ENCODE measurements at regions not wholly inside any gene's neighbourhood (a gene's known extent, or its start where the extent isn't known, plus 50 kb on each side); places are given as distances from the start of the nearest gene placed in this dataset.

DNA sequence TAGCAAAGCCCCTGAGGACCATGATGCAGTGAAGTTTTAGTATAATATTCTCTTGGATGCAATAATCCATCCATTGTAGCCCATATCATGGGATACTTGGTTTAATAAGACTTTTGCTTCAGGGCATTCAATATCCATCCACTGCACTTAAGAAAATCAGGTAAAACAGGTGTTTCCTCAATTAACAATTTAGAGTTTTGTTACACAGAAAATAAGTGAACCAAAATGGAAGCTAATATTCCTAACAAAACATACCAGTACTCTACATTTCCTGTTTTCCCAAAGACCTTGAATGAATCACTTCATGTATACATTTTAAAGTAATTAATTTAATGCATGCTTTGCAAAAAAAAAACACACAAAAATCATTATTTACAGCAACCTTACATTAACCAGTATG, 305.6 kb downstream of the NR2F1-AS1 start:
- DNase-seq (ENCODE audit: low spot score) = no peak

DNA sequence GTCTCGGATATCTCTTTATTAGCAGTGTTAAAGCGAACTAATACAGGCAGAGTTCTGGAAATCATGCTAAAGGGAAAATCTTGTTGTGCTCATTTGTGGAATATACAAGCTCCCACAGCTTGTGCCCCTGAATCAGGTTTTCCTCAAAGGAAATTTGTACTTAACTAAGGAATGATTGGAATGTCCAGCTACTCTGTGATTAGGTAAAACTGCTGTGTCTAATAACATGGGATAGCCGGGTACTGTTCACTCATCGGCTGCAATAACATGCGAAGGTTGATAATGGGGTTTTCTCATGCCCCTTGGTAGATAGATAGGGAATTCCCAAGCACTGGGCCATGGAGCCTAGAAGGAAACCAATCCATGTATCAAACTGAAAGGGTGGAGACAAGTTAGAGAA, 306.7 kb downstream of the NR2F1-AS1 start:
- DNase-seq (ENCODE audit: low spot score) = no peak

DNA sequence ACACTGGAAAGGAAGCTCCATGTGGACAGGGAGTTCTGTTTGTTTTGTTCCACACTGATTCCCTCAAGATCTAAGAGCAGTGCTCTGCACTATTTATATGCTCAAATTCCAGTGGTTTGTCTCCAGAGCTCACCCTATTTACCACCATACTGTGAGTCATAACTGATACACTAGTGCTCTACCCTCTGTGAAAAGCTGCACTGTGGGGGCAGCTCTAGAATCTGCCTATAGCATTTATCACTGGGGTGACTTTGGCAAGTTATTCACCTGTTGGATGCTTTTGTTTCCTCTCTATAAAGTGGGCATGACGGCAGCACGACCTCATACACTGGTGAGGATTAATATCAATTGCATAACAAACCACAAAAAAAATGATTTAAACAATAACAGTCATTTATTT, 307.8 kb downstream of the NR2F1-AS1 start:
- no peak for DNase-seq (ENCODE audit: low spot score)

DNA sequence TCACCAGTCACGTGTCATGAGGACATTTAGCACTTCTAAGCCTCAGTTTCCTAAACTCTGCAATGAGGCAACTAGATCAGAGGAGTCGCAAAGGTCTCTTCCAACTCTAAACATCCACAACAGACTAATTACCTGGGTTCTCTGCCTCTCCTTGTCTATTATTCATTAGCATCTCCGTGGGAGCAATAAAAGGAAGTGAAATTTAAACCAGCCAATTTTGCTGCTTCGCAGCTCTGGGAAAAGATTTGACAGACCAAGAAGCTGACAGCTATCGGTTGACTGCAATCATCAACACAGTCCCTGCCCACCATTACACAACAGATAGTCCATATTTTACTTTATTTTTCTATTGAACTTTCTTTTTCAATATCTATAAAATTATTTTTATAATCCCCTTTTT, 308.9 kb downstream of the NR2F1-AS1 start:
- no peak for DNase-seq (ENCODE audit: low spot score)

DNA sequence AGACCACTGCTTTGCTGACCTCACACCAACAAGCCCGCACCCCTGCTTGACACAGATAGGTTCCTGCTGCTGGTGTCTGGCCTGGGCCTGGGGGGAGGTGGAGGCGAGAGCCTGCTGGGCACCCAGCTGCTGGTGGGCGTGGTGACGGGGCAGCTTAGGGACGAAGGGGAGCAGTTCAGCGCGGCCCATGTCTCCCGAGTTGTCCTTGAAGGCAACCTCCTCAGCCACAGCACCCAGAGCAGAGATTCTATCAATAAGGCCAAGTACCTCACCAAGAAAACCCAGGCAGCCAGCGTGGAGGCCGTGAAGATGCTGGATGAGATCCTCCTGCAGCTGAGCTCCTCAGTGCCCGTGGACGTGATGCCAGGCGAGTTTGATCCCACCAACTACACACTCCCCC, 313.3 kb downstream of the NR2F1-AS1 start:
- no peak for DNase-seq (ENCODE audit: low spot score)

DNA sequence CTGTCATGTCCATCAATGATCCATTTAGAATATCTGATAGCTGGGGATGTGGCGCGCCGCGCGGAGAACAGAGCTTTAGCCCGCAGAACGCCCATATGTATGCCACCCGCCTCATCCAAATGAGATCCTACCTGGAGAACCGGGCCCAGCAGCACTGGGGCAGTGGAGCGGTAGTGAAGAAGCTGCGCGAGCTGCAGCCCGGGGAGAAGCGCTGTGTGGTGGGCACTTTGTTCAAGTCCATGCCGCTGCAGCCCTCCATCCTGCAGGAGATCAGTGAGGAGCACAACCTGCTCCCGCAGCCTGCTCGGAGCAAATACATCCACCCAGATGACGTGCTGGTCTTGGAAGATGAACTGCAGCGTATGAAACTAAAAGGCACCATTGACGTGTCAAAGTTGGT, 313.7 kb downstream of the NR2F1-AS1 start:
- no peak for DNase-seq (ENCODE audit: low spot score)

DNA sequence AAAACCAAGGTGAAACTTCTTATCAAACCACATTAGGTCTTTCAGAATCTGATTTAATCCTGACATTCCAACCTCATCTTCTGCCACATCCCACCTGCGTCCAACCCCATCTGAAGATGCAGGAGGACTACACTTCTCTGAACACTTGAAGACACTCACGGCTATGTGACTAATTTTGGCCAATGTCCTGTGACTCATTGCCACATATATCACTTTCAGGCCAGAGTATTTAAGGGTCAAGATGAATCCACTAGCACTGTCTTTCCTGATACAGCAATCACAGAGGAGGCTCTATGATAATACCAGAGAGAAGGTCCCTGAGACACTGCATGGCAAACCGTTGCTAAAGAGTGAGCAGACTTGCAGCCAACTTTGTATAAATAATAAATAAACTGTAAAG, 323.4 kb downstream of the NR2F1-AS1 start:
- DNase-seq (ENCODE audit: low spot score) = no peak

DNA sequence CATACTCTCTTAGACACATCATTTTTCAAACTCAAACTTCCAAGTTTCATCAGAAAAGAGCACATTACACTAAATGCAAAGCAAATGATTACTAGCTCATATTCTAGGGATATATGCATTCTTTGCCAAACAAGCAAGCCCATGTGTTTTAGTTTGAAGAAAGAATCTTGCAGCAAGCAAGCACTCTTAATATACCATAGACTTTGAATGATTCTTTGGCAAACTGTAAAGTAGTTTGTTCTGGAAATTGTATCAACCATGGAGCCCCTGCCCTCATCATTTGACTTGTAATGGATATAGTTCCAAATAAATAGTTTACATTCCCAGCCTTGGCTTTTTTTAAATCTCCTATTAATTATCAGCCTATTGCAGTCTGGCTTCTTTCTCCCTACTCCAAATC, 325.2 kb downstream of the NR2F1-AS1 start:
- no peak for DNase-seq (ENCODE audit: low spot score)

DNA sequence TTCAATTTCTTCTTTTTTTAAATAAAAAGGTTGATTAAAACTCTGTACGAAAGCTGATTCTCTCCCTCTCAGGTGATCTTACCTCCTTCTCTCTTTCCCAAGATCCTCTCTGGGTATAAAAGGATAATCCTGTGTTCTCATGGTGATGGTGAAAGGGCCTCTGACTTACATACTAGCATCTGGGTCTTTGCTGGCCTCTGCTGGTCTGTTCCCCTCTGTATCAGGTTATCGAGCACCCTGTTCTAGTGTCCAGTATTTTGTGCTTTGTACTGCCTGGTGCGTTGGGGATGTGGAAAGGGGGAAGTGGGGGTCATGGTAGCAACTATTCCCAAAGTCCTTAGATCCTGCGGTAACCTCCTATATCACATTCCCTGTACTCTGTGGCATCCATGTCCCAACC, 328.9 kb downstream of the NR2F1-AS1 start:
- DNase-seq (ENCODE audit: low spot score) = peak; percentile 49

DNA sequence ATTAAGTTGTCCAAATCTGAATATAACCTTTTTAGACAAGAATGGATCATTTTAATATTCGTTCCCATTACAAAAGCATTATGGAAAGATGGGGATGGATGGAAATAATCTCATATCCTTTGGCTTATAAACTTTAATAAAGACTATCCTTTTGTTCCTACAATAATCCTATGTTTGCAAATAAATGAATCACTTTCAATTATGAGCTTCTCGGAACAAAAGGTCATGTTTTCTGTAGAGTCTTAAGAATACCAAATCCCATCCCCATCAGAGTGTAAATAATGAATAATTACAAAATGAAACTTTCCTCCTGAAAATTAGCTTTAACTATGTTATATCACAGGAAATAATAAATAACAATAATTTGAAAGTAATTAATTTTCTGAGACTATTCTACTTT, 329.7 kb downstream of the NR2F1-AS1 start:
- DNase-seq (ENCODE audit: low spot score) = no peak

DNA sequence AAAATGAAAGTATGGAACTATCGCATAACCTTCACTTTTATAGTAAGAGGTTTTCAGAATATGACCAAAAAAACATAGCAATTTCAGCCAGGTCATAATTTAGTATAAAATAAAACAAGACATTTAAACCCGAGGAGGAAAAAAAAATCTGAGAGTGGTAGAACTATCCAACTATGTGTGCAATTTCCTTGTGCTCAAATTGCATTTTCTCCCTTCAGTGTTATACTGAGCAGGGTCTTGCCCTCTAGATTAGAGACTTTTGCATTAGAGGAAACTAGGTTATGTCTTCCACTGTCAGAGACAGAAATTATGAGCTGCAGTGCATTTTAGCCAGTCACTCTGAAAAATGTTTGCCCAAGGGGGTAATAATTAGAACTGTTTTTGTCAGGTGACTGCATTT, 330.6 kb downstream of the NR2F1-AS1 start:
- DNase-seq (ENCODE audit: low spot score) = no peak

DNA sequence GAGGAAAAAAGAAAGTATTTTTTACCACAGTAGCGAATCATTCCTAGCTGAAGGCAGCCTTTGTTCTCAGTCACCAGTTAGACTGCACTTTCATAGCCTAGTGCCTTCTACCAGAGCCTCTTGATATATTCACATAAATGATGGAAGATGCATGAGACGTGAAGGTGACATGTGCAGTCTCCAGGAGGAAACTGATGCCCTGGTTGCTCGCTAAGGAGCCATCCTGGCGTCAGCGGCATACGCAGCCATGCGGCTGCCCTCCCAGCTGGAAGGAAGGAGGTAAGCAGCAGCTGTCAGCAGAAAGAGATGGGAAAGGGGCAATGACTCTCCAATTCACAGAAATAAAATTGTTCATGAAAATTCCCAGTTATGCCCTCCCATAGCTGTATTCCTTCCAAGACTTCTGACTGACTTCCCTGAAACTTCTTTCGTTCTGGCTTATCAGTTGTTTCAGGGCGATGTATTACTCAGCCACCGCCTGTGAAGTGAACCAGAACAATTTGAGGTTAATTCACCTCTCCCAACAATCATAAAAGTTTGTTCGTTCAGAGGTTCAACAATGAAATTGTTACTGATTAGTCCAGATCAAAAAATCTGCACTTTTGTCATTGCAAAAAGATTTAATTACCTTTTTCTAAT, 331.2 kb downstream of the NR2F1-AS1 start:
- DNase-seq (ENCODE audit: low spot score) = no peak

DNA sequence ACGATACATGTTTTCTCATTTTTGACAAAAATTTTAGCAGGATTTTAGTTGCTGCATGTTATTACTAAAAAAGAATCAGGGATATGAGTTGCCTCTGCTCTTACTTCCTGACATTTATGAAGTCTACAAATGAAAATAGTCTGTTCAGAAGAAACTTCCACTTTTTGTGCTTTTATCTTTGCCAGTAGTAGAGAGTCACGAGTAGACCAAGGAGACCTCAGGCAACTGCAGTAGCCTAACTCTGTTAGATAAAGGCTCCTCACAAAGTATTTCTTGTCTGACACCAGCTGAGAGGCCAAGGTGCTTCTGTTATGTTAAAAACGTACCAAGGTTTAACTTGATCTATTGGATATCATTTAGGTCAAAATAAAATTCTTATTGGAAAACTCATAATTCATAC, 333.9 kb downstream of the NR2F1-AS1 start:
- DNase-seq (ENCODE audit: low spot score) = no peak

DNA sequence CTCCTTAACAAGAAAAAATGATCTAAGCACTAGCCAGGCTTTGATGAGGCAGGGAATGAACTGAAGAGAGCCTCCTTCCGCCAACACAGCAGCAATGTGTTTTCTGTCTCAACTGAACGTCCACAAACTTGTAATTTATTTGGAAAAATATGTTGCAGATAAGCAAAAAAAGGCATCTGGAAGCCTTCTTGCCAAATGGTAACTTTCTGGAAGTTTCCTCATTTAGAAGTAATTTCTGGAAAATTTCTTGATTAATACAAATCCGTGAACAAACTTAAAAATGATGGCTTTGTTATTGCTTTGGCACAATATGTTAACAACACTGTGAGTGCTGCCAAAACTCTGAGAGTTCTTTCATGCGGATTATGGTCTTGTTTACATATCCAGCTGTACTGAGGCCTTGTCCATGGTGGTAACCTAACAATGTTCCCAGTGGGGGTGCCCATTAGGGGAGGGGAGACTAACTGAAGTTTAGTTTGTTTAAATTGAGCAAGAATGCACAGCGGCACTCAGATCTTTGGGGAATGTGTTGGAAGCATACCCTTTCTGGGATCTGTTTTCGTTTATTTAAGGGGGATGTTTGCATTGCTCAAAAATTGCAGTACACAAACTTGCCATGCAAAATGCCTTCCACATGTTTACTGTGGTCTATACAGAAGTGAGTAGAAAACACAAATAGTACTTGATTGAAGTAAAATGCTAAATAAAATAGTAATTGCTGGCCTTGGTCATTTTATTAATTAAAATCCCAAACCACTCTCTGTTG, 334.7 kb downstream of the NR2F1-AS1 start:
- DNase-seq (ENCODE audit: low spot score) = peak; percentile 59

DNA sequence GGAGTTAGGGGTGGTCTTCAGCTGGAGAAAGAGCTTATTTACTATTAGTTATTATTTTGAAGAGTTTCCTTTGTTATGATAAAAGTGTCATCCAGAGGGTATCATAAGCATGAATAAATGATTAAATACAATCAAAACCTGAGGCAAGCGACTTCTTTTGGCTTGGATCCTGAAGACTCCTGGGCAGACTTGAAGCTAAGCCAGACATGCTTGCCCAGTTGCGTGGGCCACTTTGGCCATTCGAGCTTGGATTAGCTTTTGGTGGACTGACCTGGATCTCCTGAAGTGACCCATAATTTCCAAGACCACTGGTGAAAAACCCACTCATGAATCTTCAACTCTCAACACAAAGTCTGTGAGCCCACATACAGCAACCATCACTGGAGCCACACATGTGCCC, 335.8 kb downstream of the NR2F1-AS1 start:
- DNase-seq (ENCODE audit: low spot score) = no peak

DNA sequence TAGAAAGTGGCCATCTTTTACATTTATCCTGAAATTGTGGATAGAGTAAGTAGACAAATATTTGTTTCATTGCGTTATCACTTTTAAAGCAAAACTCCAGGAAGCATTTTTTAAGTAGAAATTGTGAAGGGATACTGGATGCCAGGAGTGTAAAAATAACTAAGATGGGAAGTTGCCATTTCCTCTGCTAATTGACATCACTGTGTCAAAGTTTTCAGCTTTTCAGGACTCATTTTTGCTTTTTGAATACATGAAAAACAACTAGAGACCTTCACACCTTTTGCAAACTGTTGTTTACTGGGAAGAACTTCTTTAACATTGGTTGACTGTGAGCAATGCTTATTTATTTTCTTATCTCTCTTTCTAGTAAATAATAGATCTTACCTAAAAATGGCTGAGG, 337.5 kb downstream of the NR2F1-AS1 start:
- no peak for DNase-seq (ENCODE audit: low spot score)

DNA sequence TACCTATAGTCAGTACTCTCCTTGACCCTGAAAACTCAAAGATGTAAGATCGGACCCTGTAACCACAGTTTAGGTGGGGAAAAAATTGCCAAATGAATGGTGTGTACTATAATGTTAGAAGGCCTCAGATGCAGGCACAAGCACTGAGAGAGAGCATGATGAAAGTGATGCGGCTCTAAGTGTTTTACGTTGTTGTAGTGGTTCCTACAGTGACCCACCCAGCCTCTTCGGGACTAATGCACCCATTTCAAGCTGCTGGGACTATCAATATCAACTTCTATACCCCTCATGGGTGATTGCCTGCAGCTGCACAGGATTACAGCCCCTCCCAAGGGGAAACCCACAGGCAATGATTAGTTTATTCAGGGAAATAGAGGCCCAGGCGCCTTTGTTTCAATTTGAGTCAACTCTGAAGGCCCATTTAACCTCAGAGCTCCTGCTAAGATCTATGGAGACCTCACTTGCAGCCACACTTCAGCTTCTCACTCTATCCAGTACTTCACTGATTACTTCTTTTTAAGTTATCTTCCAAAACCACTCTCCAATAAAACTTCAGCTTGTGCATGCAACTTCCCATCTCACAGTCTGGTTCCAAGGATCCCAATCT, 340.7 kb downstream of the NR2F1-AS1 start:
- DNase-seq (ENCODE audit: low spot score) = no peak

DNA sequence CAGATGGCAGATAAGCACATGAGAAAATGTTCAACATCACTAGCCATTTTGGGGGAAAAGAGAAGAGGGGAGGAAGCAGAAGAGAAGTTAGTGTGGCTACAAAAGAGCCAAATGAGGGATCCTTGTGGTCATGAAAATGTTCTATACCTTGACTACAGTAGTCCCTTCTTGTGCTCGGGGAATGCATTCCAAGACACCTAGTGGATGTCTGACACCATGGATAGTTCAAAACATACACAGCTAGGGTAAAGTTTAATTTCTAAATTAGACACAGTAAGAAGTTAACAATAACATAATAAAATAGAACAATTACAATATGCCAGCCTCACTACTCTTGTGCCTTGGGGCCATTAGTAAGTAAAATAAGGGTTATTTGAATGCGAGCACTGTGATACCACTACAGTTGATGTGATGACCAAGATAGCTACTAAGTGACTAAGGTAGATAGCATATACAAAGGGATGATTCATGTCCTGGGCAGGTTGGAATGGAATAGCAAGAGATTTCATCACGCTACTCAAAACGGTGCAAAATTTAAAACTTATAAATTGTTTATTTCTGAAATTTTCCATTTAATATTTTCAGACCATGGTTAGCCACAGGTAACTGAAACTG, 344.1 kb downstream of the NR2F1-AS1 start:
- no peak for DNase-seq (ENCODE audit: low spot score)

DNA sequence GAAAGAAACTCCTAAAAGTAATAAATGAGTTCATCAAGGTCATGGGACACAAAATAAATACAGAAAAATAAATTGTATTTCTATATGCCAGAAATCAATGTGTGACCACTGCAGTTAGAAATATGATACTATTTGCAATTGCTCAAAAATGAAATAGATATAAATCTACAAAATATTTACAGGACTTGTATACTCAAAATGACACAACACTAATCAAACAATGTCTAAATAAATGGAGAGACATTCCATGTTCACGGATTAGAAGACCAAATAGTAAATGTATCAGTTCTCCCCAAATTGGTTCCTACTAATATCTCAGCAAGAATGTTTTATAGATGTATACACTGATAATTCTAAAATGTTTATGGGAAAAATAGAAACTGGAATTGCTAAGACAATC, 345.3 kb downstream of the NR2F1-AS1 start:
- DNase-seq (ENCODE audit: low spot score) = no peak

DNA sequence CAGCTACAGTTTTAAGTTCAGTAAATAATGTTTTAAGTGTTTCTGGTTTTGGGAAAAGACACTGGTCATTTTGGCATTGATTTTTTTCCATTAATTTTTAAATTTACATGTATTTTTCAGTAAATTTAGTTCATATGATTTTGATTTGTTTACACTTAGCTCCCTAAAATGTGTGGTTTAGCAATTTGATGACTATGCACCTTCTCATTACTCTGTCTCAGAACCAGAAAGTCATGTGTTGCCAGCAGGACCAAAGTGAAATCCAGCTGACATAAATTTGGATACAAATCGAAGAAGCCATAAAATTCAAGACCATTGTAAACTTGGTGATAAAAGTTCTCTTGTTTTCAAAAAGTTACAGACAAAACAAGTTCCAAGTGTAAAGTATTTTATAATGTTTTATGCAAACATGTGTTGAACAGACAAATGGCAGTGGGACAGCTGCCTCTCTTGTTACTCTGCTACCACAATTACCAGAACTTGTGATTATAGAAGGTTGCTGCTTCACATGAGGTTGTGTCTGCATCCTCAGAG, 354.8 kb downstream of the NR2F1-AS1 start:
- no peak for DNase-seq (ENCODE audit: low spot score)

DNA sequence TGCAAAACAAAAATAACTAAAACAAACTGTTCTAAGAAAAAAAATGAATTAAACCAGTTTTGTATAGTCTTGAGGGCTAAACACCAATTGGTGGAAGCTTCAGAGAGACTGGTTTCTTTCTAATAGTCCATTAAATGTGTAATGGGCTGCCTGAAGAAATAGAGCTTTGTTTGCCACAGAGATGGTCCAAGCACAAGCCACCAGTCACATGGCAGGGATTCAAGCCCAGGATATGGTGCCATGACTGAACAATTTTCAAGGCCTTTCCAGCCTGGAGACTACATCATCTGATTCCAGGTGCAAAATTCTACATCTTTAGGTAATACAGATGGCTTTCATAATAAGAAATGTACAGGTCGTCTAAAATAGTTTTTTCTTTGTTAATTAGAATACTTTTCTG, 355.3 kb downstream of the NR2F1-AS1 start:
- no peak for DNase-seq (ENCODE audit: low spot score)

DNA sequence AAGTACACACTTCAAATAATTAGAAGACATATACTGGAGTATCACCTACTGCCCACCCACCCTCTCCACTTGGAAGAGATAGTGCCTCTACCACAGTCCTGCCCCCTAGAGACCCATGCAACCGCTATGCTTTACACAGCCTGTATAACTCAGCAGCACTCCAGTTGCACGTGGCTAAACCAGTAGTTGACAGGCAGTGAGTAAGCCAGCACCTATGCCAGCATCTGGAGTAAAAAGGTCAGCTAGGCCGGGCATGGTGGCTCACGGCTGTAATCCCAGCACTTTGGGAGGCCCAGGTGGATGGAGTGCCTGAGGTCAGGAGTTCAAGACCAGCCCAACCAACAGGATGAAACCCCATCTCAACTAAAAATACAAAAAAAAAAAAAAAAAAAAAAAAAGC, 356.4 kb downstream of the NR2F1-AS1 start:
- no peak for DNase-seq (ENCODE audit: low spot score)

DNA sequence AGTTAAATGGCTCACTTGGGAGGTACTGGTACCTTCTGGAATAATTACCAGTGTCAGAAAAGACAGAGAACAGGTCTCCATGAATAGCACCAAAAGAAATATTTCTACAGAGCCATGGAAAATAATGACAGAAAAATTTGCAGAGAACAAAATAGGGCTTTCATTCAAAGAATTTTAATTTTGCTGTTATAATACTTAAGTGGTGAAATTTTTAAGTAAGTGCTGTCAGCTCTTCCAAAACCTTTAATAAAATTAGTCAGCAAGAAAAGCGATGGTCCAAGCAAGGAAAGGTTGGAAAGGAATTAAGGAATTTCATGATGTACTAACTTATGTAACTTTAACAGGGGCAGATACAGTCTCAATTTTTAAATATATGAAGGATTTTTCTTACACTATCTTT, 359.2 kb downstream of the NR2F1-AS1 start:
- DNase-seq (ENCODE audit: low spot score) = no peak

Data from HuH-7 (cell line).